Activated CD4-positive, alpha-beta T cell treated with anti-CD3 and anti-CD28 coated beads, Interleukin-2, Interleukin-6, amounts not matched to agents 100 ng/mL and 50 ng/mL, durations not matched to agents 16 hours and 8 hours (primary cell): ENCODE measurements at regions not wholly inside any gene's neighbourhood (a gene's known extent, or its start where the extent isn't known, plus 50 kb on each side); places are given as distances from the start of the nearest gene placed in this dataset.

Source experiments
- DNase-seq: peaks from one replicate; pipeline ENCODE4 v3.0.0-alpha.2; 2020

DNA sequence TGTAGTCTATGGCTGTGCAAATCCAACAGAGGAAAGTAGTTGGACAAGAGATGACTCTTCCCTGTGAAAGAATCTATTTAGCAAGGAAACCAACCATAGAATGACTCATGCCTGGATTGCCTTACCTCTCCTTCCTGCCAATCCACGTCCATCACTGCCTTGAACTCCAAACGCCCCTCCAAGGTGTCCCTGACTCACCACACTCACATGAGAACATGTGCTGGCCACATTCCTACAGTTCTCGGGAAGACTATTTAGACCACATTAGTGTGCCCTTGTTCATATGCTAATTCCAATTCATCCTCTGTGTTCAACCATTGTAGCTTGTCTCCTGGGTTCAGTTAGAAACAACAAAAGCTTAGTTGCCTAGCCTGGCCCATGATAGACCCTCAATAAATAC is 157.3 kb downstream of the SLC30A10 start:
- DNase-seq: no peak

DNA sequence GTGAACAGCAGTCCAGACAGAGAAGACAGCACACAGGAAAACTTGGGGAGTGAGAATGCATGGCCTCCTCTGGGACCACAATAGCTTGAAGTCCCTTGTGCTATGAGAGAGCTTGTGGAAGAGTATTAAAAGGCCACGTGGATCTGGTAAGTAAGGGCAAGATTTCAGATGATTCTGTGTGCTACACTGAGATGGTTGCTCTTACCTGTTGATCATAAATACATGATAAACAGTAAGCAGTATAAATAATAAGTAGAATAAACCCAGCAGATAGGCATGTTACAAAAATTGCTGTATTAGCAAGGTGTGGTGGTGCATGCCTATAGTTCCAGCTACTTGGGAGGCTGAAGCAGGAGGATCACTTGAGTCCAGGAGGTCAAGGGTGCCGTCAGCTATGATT is 150.4 kb upstream of the ZC3H11B start:
- DNase-seq: no peak

DNA sequence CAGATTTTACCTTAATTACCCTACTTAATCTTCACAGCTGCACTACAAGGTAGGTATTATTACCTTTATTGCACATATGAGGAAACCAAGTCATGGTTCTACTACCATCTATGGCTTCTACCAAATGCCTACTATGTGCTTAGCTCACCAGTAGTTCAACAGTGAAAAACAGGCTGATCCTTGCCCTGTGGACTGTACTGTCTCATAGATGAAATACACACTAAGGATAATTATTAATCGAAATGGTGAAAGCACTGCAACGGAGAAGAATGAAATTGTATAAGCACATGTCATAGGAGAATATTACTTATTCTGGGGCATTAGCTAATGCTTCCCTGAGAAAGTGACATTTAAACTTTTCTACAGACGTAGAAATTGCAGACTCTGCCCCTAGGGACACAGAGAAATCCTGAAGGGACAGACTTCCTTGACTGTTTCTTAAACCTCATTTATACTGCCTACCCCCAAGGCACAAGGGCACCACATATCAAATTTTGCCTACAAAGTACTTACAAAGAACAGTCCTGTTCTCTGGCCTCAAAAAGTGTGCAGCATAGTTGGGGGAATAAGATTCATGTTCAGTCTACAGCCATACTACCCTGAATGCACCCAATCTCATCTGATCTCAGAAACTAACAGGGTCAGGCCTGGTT is 148.4 kb upstream of the ZC3H11B start:
- no peak for DNase-seq

DNA sequence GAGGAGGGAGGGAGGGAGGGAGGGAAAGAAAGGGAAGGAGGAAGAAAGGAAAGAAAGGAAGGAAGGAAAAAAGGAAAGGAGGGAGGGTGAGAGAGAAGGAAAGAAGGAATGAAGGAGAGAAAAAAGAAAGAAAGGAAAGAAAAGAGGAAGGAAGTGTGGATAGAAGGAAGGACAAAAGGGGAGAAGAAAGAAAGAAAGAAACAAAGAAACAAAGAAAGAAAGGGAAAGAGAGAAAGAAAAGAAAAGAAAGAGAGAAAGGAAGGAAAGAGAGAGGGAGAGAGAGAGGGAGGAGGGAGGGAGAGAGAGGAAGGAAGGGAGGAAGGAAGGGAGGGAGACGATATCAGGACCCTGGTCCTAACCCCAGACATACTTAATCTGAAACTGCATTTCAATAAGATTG is 146.2 kb upstream of the ZC3H11B start:
- no peak for DNase-seq

DNA sequence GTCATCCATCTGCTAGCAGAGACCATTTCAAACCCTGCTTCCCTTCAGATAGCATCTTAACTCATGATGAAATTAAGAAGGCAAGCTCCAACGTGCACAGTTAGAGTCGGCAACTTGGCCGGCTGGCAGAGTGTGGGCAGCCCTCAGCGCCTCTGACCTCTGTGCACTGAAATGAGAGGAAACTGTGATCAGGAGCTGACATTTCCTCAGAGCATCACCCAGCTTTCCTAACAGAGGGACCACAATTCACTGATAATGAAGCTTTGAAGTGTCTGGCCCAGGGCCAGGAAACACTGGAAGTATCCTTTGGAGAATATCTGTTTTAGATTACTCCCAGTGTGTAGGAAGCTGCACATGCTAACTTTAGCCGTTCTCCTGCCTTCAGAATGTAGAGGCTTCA is 145.0 kb upstream of the ZC3H11B start:
- no peak for DNase-seq

DNA sequence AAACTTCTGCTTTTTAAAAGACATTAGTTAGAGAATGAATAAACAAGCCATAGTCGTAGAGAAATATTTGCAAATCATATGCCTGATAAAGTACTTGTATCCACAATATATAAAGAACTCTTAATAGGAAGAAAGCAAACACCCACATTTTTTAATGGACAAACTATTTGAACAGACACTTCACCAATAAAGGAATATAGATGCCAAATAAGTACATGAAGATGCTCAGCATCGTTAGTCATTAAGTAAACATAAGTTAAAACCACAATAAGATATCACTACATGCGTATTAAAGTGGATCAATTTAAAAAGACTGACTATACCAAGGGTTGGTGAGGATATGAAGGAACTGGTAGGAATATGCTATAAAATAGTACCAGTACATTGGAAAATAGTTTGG is 142.3 kb upstream of the ZC3H11B start:
- DNase-seq: no peak

DNA sequence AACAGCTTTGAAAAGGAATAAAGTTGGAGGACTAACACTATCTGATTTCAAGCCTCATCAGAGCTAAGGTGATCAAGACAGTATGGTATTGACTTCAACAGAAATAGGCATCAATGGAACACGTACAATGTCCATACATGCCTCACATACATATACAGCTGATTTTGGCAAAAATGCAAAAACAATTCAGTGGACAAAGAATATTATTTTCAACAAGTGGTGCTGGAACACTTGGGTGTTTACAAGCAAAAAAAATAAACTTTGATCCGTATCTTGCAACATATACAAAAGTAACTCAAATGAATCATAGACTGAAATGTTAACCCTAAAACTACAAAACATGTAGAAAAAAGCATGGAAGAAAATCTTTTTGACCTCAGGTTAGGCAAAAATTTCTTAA is 141.9 kb upstream of the ZC3H11B start:
- no peak for DNase-seq

DNA sequence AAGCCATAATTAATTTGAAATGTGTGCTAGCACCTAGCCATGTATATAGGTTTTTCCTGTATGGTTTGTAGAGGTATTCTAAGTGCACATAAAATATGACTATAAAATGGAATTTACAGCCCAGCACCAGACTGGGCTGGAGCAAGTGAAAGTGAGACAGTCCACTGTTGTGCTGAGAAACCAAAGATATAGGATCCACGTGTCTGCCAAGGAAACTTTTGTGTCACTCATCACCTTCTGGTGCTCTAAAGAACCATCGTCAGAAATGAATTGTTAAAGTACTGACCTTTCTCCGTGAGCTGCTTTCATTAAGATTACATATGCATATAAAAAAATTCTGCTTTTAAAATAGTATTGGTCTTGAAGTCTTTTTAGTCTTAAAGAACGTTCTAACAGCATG is 141.0 kb upstream of the ZC3H11B start:
- no peak for DNase-seq

DNA sequence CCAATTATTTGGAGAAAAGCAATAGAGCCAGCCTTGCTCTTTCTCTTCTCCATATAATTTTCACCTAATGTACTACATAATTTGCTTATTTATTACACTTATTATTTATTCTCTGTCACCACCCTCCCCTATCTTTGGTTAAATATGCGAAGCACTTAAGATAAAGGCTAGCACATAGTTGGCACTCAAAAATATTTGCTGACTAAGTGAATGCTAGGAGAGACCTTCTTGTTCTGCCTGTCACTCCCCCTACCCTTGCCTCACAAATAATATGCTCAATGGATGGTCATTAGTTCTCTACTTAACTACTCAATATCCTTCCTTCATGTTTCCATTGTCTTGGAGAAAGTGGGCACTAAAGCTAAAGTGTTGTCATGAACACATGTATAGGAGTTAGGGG is 139.7 kb upstream of the ZC3H11B start:
- no peak for DNase-seq

DNA sequence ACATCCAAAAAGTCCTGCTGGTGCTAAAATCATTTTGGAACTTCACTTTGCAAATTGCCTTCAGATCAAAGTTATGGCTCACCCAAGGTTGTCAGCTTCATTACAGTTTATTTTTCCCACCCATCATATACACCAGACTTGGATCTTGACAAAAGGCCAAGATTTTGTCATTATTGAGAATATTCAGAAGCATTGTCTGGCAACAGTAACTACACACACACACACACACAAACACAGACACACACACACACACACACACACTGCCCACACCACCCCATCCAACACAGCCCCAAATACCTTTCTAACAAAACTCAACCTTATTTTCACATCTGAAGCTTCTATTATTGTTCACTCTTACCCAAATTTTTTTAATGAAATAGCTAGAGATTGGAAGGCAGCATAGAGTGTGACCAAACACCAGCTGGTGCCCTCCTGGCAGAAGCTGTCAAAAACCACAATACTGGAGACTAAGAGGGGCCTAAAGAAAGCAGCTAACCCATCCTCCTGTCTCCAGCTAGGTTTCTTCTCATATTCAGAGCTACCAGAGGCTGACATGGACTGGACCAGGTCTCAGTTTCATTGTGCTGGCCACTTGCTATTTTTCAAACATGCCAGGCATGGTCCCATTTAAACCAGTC is 139.1 kb upstream of the ZC3H11B start:
- DNase-seq: no peak

DNA sequence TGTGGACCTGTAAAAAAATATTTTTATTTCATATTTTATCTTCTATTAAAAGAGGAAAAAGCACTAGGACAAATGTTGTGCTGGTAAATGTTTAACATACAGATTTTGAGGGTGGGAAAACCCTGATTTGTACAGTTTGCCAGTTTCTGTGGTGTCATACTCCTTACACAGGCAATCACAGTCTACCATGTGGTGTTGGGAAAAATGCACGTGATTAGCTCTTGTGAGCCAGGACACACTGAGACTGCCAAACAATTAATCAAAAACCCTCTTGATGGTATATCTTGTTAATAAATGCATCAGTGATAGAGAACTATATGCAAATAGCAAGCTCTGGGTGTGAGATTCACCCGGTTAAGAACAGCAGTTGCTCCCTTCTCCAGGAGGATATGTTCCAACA is 136.5 kb upstream of the ZC3H11B start:
- no peak for DNase-seq

DNA sequence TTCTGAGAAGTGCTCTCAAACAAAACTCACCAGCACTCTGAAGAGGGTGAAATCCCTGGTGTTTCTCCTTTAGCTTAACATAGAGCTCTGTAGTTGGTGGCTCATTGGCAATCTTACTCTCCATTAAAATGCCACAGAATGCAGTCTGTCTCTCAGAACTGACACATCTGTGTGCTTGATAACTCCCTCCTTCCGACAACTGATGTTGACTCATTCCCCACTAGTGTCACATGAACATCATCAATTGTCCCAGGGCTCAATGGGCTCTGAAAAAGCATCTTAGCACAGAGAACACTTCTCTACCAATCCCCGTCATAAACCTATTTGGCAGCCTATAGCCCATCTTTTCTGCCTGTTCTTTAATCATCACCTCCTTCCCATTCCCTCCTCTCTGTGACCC is 133.2 kb upstream of the ZC3H11B start:
- no peak for DNase-seq

DNA sequence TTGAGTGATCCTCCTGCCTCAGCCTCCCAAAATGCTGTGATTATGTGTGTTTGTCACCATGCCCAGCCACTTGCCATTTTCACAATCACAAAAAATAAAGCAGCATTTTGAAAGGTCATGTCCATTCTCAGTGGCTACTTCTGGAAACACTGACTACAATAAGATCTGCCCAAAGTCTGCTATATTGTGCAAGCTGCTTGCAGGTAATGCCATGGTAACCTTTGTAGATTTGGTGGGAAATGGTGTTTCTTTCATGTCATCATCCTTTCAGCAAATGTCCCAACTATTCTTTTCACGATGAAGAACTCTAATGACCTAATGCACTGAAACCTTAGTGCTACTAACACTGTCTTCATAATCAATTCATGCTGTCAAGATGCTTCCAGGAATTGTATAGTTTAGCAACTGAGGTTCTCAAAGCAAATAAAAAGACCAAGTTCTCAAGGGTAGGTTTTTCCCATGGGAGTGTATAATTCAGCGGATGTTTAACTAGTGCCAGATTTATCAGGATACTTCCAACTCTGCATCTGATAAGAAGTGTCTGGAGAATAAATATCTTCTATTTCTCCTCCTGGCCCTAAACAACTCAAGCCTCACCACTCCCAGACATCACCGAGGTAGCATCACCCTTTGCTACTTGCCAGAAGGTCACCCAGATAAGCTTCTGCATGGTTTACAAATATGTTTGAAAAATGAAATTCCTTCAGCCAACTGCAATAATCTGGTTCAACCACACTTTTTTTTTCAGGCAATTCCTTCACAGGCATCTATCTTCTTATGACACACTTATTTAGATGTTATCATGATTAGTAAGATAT is 132.0 kb upstream of the ZC3H11B start:
- DNase-seq: no peak

DNA sequence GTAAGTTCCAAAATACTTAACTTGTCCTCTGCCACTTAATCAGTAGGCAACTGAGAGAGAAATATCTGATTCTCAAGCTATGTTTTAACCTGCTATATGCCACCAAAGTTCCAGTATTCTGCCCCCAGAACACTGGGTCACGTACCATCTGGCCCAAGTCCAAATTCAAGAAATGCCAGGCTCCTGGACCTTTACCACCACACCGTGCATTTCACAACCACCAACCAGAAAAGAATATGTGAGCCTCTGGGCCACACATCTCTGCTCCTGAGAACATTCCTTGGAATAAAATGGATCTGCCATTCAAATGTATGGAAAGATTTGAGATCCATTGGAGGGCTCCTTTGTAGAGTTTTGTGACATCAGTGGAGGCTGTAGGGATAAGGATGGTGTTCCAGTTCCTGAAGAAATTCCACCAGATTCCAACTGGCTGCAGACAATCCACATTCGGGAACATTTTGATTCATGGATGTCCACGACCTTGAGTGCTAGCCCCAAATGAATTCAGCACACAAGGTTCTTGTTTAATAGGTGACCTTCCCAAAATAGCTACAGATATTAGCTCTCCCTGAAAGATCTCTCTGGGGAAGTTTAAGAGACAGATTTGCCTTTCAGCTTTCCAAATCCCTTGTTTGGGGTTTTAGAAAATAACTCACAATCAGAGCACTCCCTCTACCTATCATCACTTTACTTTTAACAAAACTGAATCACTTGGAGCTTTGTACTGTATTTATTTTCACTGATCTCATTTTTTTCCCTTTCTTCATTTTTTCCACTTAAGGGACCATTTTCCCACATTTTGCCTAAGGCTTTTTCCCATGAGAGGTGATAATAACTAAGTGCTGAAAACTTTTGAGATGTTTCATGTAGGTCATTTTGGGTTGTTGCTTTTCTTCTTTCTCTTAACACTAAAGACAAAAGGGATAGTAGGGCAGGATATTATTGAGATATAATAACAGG is 128.4 kb upstream of the ZC3H11B start:
- DNase-seq: no peak

DNA sequence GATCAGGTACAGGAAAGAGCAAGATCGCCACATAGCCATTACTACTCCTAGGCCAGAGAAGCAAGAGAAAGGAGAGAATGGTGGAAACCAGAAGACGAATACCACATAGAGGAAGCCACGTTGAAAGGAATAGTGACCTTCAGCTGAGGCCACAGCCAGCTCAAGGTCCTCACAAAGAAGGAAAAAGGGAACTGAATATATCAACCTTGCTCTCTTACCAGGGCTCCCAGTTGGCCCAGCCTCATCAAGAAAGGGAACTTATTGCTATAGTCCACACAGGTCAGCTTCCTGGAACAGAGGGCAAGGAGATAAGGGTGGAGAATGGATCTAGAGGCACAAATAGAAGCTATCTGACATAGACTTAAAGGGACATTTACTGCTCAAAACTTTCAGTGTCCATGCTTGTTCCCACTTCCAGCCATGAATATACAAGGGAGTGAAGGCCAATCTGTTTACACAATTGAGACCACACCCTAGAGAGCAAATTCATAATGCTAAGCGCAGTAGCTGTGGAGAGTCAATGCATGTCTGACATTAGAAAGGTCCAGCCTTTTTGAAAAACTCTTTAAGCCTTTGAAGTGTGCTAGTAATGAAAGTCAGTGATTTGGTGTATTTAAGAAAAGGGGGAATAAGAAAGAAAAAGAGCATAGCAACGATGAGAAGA is 120.7 kb upstream of the ZC3H11B start:
- DNase-seq: no peak

DNA sequence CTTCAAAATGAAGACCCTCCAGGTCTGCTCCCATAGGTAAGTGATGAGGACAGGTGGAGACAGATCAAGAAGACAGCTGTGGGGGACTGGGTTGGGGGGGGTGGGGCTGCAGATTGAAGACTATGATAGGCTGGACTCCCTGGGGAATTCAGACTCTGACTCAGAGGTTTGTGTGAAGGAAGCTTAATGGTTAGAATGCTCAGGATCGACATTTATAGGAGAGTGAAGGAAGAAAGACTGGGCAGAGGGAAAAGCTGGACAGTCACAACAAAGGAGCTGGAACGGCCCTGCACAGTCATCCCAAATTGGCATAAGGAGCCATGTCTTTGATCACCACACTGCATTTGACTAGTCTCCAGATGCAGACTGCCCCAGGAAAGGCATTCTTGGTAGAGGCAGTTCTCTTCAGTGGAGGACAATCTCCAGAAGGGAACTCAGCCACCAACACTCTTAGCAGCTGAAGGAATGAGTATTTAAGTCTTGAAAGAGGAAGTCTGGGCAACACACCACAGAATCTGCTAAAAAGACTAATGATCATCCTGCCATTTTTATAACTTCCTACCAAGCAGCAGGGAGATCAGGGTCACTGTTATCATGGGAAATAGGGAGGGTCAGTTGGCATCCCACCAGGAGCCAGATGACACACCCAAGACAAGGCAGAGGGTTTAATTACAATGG is 120.0 kb upstream of the ZC3H11B start:
- DNase-seq: no peak

DNA sequence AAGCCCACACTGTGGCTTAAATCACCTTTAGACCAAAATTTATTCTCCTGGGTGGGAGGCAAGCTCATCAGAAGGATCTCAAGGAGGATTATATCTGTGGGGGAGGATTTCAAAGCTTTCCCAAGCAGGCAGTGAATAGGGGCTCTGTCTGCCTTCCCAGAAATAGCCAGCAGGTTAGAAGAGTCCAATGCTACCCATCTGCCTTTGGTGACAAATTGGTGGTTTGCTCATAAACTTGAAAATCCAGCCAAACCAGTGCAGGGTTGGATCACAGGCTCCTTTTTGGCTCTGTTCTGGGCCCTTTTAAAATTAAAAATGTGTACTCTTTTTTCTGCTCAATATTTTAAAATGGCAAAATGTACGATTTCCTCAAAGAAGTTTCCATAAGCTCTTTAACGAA is 118.9 kb upstream of the ZC3H11B start:
- DNase-seq: no peak

DNA sequence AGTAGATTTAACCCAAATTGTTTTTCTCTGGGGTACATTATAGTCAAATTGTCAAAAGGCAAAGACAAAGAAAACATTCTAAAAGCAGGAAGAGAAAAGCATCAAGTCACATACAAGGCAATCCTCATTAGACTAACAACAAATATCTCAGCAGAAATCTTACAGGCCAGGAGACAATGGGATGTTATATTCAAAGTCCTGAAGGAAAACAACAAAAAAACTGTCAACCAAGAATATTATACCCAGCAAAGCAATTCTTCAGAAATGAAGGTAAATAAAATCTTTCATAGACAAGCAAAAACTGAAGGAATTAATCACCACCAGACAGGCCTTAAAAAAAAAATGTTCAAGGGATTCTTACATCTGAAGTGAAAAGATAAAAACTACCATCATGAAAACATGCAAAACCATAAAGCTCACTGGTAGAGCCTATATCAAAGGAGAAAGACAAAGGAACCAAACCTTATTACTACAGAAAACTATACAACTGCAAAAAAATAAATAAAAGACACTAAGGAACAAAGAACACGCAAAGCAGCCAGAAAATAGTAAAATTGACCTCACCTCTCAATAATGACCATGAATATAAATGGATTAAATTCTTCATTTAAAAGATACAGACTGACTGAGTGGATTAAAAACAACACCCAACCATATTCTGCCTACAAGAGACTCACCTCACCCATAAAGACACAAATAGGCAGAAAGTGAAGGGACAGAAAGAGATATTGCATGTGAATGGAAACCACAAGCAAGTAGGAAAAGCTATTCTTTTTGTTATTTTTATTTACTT is 113.8 kb upstream of the ZC3H11B start:
- no peak for DNase-seq

DNA sequence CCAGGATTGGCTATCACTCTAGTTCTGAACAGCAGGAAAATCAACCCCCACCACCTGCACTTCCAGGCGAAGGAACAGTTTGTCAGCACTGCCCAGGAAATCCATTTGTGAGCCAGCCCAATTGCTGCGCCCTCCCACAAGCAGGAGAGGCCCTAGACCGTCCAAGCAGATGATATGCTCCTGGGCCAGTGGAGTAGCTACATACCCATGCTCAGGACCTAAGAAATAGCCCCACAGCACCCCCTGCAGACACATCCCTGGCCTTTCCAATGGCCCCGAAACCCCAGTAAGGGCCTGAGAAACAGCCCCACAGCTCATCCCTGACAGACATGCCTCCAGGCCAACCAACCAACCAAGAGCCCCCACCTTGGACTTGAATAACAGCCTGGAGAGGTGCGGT is 111.5 kb upstream of the ZC3H11B start:
- DNase-seq: no peak

DNA sequence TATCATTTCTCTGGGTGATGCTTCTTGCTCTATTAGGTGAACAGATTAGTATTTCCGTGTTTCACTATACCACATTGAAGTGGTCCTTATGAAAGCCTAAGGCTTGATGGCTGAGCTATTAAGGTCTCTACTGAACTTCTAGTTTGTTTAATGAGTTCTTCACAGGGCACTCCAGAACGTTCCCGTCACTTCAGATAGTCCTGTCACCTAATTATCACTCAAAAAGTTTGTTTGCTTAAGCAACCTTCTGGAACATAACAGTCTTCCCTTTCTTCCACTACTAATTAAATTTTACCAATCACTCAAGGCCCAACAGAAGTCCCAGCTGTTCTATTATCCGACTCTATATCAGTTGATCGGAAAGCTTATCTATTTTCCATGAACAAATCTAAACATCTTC is 104.6 kb upstream of the ZC3H11B start:
- DNase-seq: no peak

DNA sequence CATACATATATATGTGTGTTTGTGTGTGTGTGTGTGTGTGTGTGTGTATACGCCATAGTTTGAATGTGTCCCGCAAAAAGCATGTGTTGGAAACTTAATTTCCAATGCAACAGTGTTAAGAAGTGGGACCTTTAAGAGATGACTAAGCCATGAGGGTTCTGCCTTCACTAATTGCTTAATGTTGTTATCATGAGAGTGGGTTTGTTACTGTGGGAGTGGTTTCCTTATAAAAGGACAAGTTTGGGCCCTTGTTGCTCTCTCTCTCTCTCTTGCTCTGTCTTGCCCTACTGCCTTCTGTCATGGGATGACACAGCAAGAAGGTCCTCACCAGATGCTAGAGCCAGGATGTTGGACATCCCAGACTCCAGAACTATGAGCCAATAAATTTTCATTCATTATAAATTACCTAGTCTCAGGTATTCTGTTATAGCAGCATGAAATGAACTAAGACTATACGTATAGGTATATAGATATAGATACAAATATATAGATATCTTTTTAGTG is 103.8 kb upstream of the ZC3H11B start:
- DNase-seq: no peak
